ENCODE measurements at regions not wholly inside any gene's neighbourhood (a gene's known extent, or its start where the extent isn't known, plus 50 kb on each side); places are given as distances from the start of the nearest gene placed in this dataset.

- Histone ChIP-seq H3K27me3 (ENCODE audit: control insufficient read depth, insufficient read depth, low read length) (no peaks in the 10 kb centered on the region), H3K4me3 (ENCODE audit: low read depth, low read length) (no peak overlapping the region), H3K36me3 (ENCODE audit: control insufficient read depth, insufficient read depth, low read length) (no peaks in the 10 kb centered on the region)
- TF ChIP-seq CTCF (IDR thresholded peaks at IDR 0.05; ENCODE audit: insufficient read depth, low read length, poor library complexity, severe bottlenecking) = no peak
- DNase-seq (ENCODE audit: low read depth) = no peak
Observed at GRCh38 chr5:153206361-153206760, 284.1 kb upstream of the GRIA1 start.

GRCh38 chr5:153209016-153209415 lies 281.5 kb upstream of the GRIA1 start:
- Histone ChIP-seq H3K27me3 (ENCODE audit: control insufficient read depth, insufficient read depth, low read length) (no peaks in the 10 kb centered on the region), H3K36me3 (ENCODE audit: control insufficient read depth, insufficient read depth, low read length) (no peaks in the 10 kb centered on the region), H3K4me3 (ENCODE audit: low read depth, low read length) (no peak overlapping the region)
- no peak for TF ChIP-seq CTCF (IDR thresholded peaks at IDR 0.05; ENCODE audit: insufficient read depth, low read length, poor library complexity, severe bottlenecking)
- no peak for DNase-seq (ENCODE audit: low read depth)

- Histone ChIP-seq H3K27me3 (ENCODE audit: control insufficient read depth, insufficient read depth, low read length) (no peaks in the 10 kb centered on the region), H3K36me3 (ENCODE audit: control insufficient read depth, insufficient read depth, low read length) (no peaks in the 10 kb centered on the region), H3K4me3 (ENCODE audit: low read depth, low read length) (no peak overlapping the region)
- no peak for TF ChIP-seq CTCF (IDR thresholded peaks at IDR 0.05; ENCODE audit: insufficient read depth, low read length, poor library complexity, severe bottlenecking)
- no peak for DNase-seq (ENCODE audit: low read depth)
Observed at GRCh38 chr5:153209687-153210086, 280.8 kb upstream of the GRIA1 start.

- no peak for DNase-seq (ENCODE audit: low read depth)
- Histone ChIP-seq H3K36me3 (ENCODE audit: control insufficient read depth, insufficient read depth, low read length) (no peaks in the 10 kb centered on the region), H3K4me3 (ENCODE audit: low read depth, low read length) (no peak overlapping the region), H3K27me3 (ENCODE audit: control insufficient read depth, insufficient read depth, low read length) (no peaks in the 10 kb centered on the region)
- TF ChIP-seq CTCF (IDR thresholded peaks at IDR 0.05; ENCODE audit: insufficient read depth, low read length, poor library complexity, severe bottlenecking) = no peak
Observed at GRCh38 chr5:153211076-153211475, 279.4 kb upstream of the GRIA1 start.

GRCh38 chr5:153212471-153212870 lies 278.0 kb upstream of the GRIA1 start:
- DNase-seq (ENCODE audit: low read depth) = no peak
- no peaks in the 10 kb centered on the region for H3K27me3 ChIP-seq (ENCODE audit: control insufficient read depth, insufficient read depth, low read length)
- TF ChIP-seq CTCF (IDR thresholded peaks at IDR 0.05; ENCODE audit: insufficient read depth, low read length, poor library complexity, severe bottlenecking) = no peak
- H3K4me3 ChIP-seq (ENCODE audit: low read depth, low read length) = no peak overlapping the region
- H3K36me3 ChIP-seq (ENCODE audit: control insufficient read depth, insufficient read depth, low read length) = no peaks in the 10 kb centered on the region

- Histone ChIP-seq H3K36me3 (ENCODE audit: control insufficient read depth, insufficient read depth, low read length) (no peaks in the 10 kb centered on the region), H3K4me3 (ENCODE audit: low read depth, low read length) (no peak overlapping the region), H3K27me3 (ENCODE audit: control insufficient read depth, insufficient read depth, low read length) (no peaks in the 10 kb centered on the region)
- TF ChIP-seq CTCF (IDR thresholded peaks at IDR 0.05; ENCODE audit: insufficient read depth, low read length, poor library complexity, severe bottlenecking) = no peak
- DNase-seq (ENCODE audit: low read depth) = no peak
Observed at GRCh38 chr5:153222936-153223335, 267.5 kb upstream of the GRIA1 start.

All from kidney epithelial cell (primary cell).